ENCODE measurements at regions not wholly inside any gene's neighbourhood (a gene's known extent, or its start where the extent isn't known, plus 50 kb on each side); places are given as distances from the start of the nearest gene placed in this dataset.

GRCh38 chr5:167915237-167915636 lies 376.2 kb upstream of the WWC1 start:
- Histone ChIP-seq H3K4me1 (ENCODE audit: control insufficient read depth in 1 of 2, insufficient read depth in 2 of 2, low read length in 2 of 2) (peaks cover 6 to 12% of the 10 kb centered on the region in 2 experiments), H3K79me1 (ENCODE audit: low read length) (peaks cover 2% of the 10 kb centered on the region), H4K8ac (ENCODE audit: low read depth, low read length) (no peak overlapping the region), H3K9me3 (ENCODE audit: insufficient read depth, low read depth, low read length) (no peaks in the 10 kb centered on the region), H3K23ac (ENCODE audit: low read length) (no peak overlapping the region), H3K79me2 (ENCODE audit: control insufficient read depth, insufficient read depth, low read length, poor library complexity) (no peaks in the 10 kb centered on the region), H4K12ac (ENCODE audit: low read depth, low read length) (no peak overlapping the region), H3K4me2 (ENCODE audit: low read length) (no peak overlapping the region), H2BK5ac (ENCODE audit: low read depth, low read length, poor library complexity) (no peak overlapping the region), H2AK5ac (ENCODE audit: low read length) (no peak overlapping the region), H2AFZ (ENCODE audit: insufficient read depth, low read length, poor library complexity) (no peak overlapping the region), H2BK120ac (ENCODE audit: insufficient read depth, low read length, poor library complexity) (no peak overlapping the region), H3K27me3 (ENCODE audit: insufficient read depth, low read length) (no peaks in the 10 kb centered on the region), H2BK12ac (ENCODE audit: low read length) (no peak overlapping the region), H3K9ac (ENCODE audit: low read length) (no peak overlapping the region), H4K91ac (ENCODE audit: low read depth, low read length) (no peak overlapping the region), H3K27ac (ENCODE audit: low read depth, low read length) (no peak overlapping the region), H3K36me3 (ENCODE audit: control insufficient read depth in 1 of 2, insufficient read depth in 2 of 2, low read length in 2 of 2) (no peaks in the 10 kb centered on the region), H3K4ac (ENCODE audit: low read depth, low read length) (no peak overlapping the region), H3K4me3 (ENCODE audit: low read depth, low read length) (no peak overlapping the region), H3K18ac (ENCODE audit: low read length) (no peak overlapping the region), H3K14ac (ENCODE audit: low read length) (no peak overlapping the region)
- 100% methylated on average over 1 of the region's 4 CpGs for WGBS (ENCODE audit: extremely low coverage, insufficient coverage, insufficient read length)
- no peak for DNase-seq

- no peak overlapping the region for H2BK12ac ChIP-seq (ENCODE audit: low read length)
- no peak overlapping the region for H3K4ac ChIP-seq (ENCODE audit: low read depth, low read length)
- no peak overlapping the region for H3K9ac ChIP-seq (ENCODE audit: low read length)
- H3K4me3 ChIP-seq (ENCODE audit: low read depth, low read length) = no peak overlapping the region
- H3K36me3 ChIP-seq (ENCODE audit: control insufficient read depth in 1 of 2, insufficient read depth in 2 of 2, low read length in 2 of 2) = no peaks in the 10 kb centered on the region
- no peak for DNase-seq
- H3K4me1 ChIP-seq (ENCODE audit: control insufficient read depth in 1 of 2, insufficient read depth in 2 of 2, low read length in 2 of 2) = peaks cover 6 to 12% of the 10 kb centered on the region in 2 experiments
- no peak overlapping the region for H3K14ac ChIP-seq (ENCODE audit: low read length)
- H3K79me2 ChIP-seq (ENCODE audit: control insufficient read depth, insufficient read depth, low read length, poor library complexity) = no peaks in the 10 kb centered on the region
- no peak overlapping the region for H2BK120ac ChIP-seq (ENCODE audit: insufficient read depth, low read length, poor library complexity)
- H3K23ac ChIP-seq (ENCODE audit: low read length) = no peak overlapping the region
- H4K8ac ChIP-seq (ENCODE audit: low read depth, low read length) = no peak overlapping the region
- no peaks in the 10 kb centered on the region for H3K9me3 ChIP-seq (ENCODE audit: insufficient read depth, low read depth, low read length)
- H4K12ac ChIP-seq (ENCODE audit: low read depth, low read length) = no peak overlapping the region
- no peak overlapping the region for H3K27ac ChIP-seq (ENCODE audit: low read depth, low read length)
- H2AK5ac ChIP-seq (ENCODE audit: low read length) = no peak overlapping the region
- H3K18ac ChIP-seq (ENCODE audit: low read length) = no peak overlapping the region
- H4K91ac ChIP-seq (ENCODE audit: low read depth, low read length) = no peak overlapping the region
- H3K4me2 ChIP-seq (ENCODE audit: low read length) = no peak overlapping the region
- WGBS (ENCODE audit: extremely low coverage, insufficient coverage, insufficient read length) = no CpG with 5 or more reads among the region's 8 CpGs
- no peaks in the 10 kb centered on the region for H3K27me3 ChIP-seq (ENCODE audit: insufficient read depth, low read length)
- no peak overlapping the region for H2AFZ ChIP-seq (ENCODE audit: insufficient read depth, low read length, poor library complexity)
- H3K79me1 ChIP-seq (ENCODE audit: low read length) = peaks cover 2% of the 10 kb centered on the region
- no peak overlapping the region for H2BK5ac ChIP-seq (ENCODE audit: low read depth, low read length, poor library complexity)
Observed at GRCh38 chr5:167916261-167916691, 375.2 kb upstream of the WWC1 start.

GRCh38 chr5:167916706-167917105 lies 374.7 kb upstream of the WWC1 start:
- Histone ChIP-seq H3K23ac (ENCODE audit: low read length) (no peak overlapping the region), H4K91ac (ENCODE audit: low read depth, low read length) (no peak overlapping the region), H2AK5ac (ENCODE audit: low read length) (no peak overlapping the region), H4K12ac (ENCODE audit: low read depth, low read length) (no peak overlapping the region), H3K36me3 (ENCODE audit: control insufficient read depth in 1 of 2, insufficient read depth in 2 of 2, low read length in 2 of 2) (no peaks in the 10 kb centered on the region), H2AFZ (ENCODE audit: insufficient read depth, low read length, poor library complexity) (peak overlapping the region; percentile 11), H3K14ac (ENCODE audit: low read length) (no peak overlapping the region), H3K18ac (ENCODE audit: low read length) (no peak overlapping the region), H2BK12ac (ENCODE audit: low read length) (no peak overlapping the region), H2BK5ac (ENCODE audit: low read depth, low read length, poor library complexity) (no peak overlapping the region), H3K27me3 (ENCODE audit: insufficient read depth, low read length) (no peaks in the 10 kb centered on the region), H3K4ac (ENCODE audit: low read depth, low read length) (no peak overlapping the region), H3K9ac (ENCODE audit: low read length) (peak overlapping the region; percentile 4), H3K79me2 (ENCODE audit: control insufficient read depth, insufficient read depth, low read length, poor library complexity) (no peaks in the 10 kb centered on the region), H3K9me3 (ENCODE audit: insufficient read depth, low read depth, low read length) (no peaks in the 10 kb centered on the region), H3K4me3 (ENCODE audit: low read depth, low read length) (no peak overlapping the region), H3K4me2 (ENCODE audit: low read length) (no peak overlapping the region), H3K4me1 (ENCODE audit: control insufficient read depth in 1 of 2, insufficient read depth in 2 of 2, low read length in 2 of 2) (peaks cover 6 to 12% of the 10 kb centered on the region in 2 experiments), H2BK120ac (ENCODE audit: insufficient read depth, low read length, poor library complexity) (no peak overlapping the region), H3K79me1 (ENCODE audit: low read length) (peaks cover 2% of the 10 kb centered on the region), H3K27ac (ENCODE audit: low read depth, low read length) (peak overlapping the region; percentile 13), H4K8ac (ENCODE audit: low read depth, low read length) (no peak overlapping the region)
- no CpG with 5 or more reads among the region's 4 CpGs for WGBS (ENCODE audit: extremely low coverage, insufficient coverage, insufficient read length)
- DNase-seq = peak; percentile 20 to 32

- no CpG with 5 or more reads among the region's 11 CpGs for WGBS (ENCODE audit: extremely low coverage, insufficient coverage, insufficient read length)
- no peak overlapping the region for H3K18ac ChIP-seq (ENCODE audit: low read length)
Observed at GRCh38 chr5:167918184-167918812, 373.1 kb upstream of the WWC1 start.

More at GRCh38 chr5:167918184-167918812, 373.1 kb upstream of the WWC1 start:
- Histone ChIP-seq H3K36me3 (ENCODE audit: control insufficient read depth in 1 of 2, insufficient read depth in 2 of 2, low read length in 2 of 2) (no peaks in the 10 kb centered on the region), H3K27ac (ENCODE audit: low read depth, low read length) (no peak overlapping the region), H2BK120ac (ENCODE audit: insufficient read depth, low read length, poor library complexity) (no peak overlapping the region), H4K12ac (ENCODE audit: low read depth, low read length) (no peak overlapping the region), H3K14ac (ENCODE audit: low read length) (no peak overlapping the region), H3K4me1 (ENCODE audit: control insufficient read depth in 1 of 2, insufficient read depth in 2 of 2, low read length in 2 of 2) (peaks cover 6 to 8% of the 10 kb centered on the region in 2 experiments), H3K9ac (ENCODE audit: low read length) (no peak overlapping the region), H4K8ac (ENCODE audit: low read depth, low read length) (no peak overlapping the region), H3K4me2 (ENCODE audit: low read length) (no peak overlapping the region), H3K4ac (ENCODE audit: low read depth, low read length) (no peak overlapping the region), H3K9me3 (ENCODE audit: insufficient read depth, low read depth, low read length) (no peaks in the 10 kb centered on the region), H3K4me3 (ENCODE audit: low read depth, low read length) (no peak overlapping the region), H3K27me3 (ENCODE audit: insufficient read depth, low read length) (no peaks in the 10 kb centered on the region), H2BK12ac (ENCODE audit: low read length) (peak overlapping the region; percentile 23), H3K79me1 (ENCODE audit: low read length) (peaks cover 2% of the 10 kb centered on the region), H2BK5ac (ENCODE audit: low read depth, low read length, poor library complexity) (no peak overlapping the region), H3K79me2 (ENCODE audit: control insufficient read depth, insufficient read depth, low read length, poor library complexity) (no peaks in the 10 kb centered on the region), H2AFZ (ENCODE audit: insufficient read depth, low read length, poor library complexity) (no peak overlapping the region), H3K23ac (ENCODE audit: low read length) (no peak overlapping the region), H4K91ac (ENCODE audit: low read depth, low read length) (no peak overlapping the region), H2AK5ac (ENCODE audit: low read length) (no peak overlapping the region)
- no peak for DNase-seq

All from trophoblast cell (in vitro differentiated cells and primary cell).